ENCODE measurements at regions not wholly inside any gene's neighbourhood (a gene's known extent, or its start where the extent isn't known, plus 50 kb on each side); places are given as distances from the start of the nearest gene placed in this dataset.

DNA sequence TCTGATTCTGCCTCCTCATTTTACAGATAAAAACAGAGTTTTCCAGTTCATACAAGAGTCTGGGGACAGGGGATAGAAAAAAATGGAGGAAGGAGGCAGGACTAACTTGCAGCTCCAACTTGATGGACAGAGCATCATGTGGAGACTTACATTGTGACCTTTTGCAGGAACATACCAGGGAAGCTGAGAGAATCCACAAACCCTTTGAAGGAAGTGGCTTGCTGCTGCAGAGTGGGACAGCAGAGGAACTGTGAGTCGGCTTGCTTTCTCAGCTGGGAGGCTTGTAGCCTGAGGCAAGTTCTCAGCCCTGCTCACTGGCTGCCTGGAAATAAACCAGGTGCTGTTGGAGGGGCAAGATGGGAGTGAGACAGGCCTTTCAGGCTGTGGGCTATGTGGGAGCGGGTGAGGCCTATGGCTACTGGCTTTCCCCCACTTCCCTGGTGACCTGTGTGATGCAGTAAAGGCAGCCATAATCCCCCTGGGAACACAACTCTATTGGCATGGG lies 614.4 kb downstream of the KCTD12 start:
- no peak for TF ChIP-seq POLR2AphosphoS5 (IDR thresholded peaks at IDR 0.05; ENCODE audit: borderline replicate concordance, low read depth, low read length)
- TF ChIP-seq EZH2 (IDR thresholded peaks at IDR 0.05) = no peak
- no peak for TF ChIP-seq FOXP2 (optimal IDR thresholded peaks at IDR 0.05; ENCODE audit: control extremely low read depth, extremely low read length, insufficient read depth)
